ENCODE measurements at regions not wholly inside any gene's neighbourhood (a gene's known extent, or its start where the extent isn't known, plus 50 kb on each side); places are given as distances from the start of the nearest gene placed in this dataset.

- POLR2A ChIA-PET: no interaction called here
- CTCF ChIA-PET: no interaction called here
- no peak for TF ChIP-seq NFRKB (IDR thresholded peaks at IDR 0.05)
- DNase-seq (ENCODE audit: extremely low spot score): no peak
Observed at GRCh38 chr9:16976427-16976826, 106.0 kb upstream of the BNC2 start.

DNA sequence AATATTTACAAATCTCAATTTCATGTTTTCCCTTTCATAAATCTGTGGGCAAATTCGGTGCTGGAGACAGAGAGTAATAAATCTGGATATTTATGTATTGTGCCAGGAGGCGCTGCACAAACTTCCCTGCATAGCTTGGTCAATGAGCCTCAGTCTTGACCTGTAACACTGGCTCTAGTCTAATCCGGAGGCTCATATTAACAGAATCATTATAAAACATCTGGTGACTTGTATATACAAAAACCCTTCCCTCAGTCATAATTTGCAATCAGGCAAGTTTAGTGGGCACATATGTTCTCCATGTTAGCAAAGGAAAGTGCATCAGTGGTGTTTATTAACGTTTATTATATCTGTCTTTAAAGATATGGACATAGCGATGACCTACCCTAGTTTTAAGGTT, 104.0 kb upstream of the BNC2 start:
- CTCF ChIA-PET: no interaction called here
- POLR2A ChIA-PET: no interaction called here
- no peak for DNase-seq (ENCODE audit: extremely low spot score)
- TF ChIP-seq FOXK2 (IDR thresholded peaks at IDR 0.05): no peak
- no peak for TF ChIP-seq SP1 (IDR thresholded peaks at IDR 0.05)
- TF ChIP-seq HDGF (IDR thresholded peaks at IDR 0.05; ENCODE audit: borderline replicate concordance): no peak
- TF ChIP-seq ARNT (IDR thresholded peaks at IDR 0.05): no peak
- TF ChIP-seq, protein P1, sequence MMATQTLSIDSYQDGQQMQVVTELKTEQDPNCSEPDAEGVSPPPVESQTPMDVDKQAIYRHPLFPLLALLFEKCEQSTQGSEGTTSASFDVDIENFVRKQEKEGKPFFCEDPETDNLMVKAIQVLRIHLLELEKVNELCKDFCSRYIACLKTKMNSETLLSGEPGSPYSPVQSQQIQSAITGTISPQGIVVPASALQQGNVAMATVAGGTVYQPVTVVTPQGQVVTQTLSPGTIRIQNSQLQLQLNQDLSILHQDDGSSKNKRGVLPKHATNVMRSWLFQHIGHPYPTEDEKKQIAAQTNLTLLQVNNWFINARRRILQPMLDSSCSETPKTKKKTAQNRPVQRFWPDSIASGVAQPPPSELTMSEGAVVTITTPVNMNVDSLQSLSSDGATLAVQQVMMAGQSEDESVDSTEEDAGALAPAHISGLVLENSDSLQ (IDR thresholded peaks at IDR 0.05): no peak
- no peak for TF ChIP-seq TARDBP (IDR thresholded peaks at IDR 0.05)
- TF ChIP-seq BHLHE40 (IDR thresholded peaks at IDR 0.05; ENCODE audit: borderline replicate concordance): no peak
- TF ChIP-seq NFRKB (IDR thresholded peaks at IDR 0.05): no peak
- no peak for TF ChIP-seq L3MBTL2 (conservative IDR thresholded peaks at IDR 0.05)
- TF ChIP-seq LEF1 (IDR thresholded peaks at IDR 0.05; ENCODE audit: borderline replicate concordance): no peak
- TF ChIP-seq FOXA1 (IDR thresholded peaks at IDR 0.05): no peak
- no peak for TF ChIP-seq SUZ12 (IDR thresholded peaks at IDR 0.05)
- TF ChIP-seq ELF4 (IDR thresholded peaks at IDR 0.05): no peak
- no peak for TF ChIP-seq ZNF384 (IDR thresholded peaks at IDR 0.05)
- no peak for TF ChIP-seq CTBP1 (IDR thresholded peaks at IDR 0.05; ENCODE audit: borderline replicate concordance)

- TF ChIP-seq LEF1 (IDR thresholded peaks at IDR 0.05; ENCODE audit: borderline replicate concordance) (no peak), ARNT (IDR thresholded peaks at IDR 0.05) (no peak), FOXA1 (IDR thresholded peaks at IDR 0.05) (no peak), BHLHE40 (IDR thresholded peaks at IDR 0.05; ENCODE audit: borderline replicate concordance) (no peak), HDGF (IDR thresholded peaks at IDR 0.05; ENCODE audit: borderline replicate concordance) (no peak), L3MBTL2 (conservative IDR thresholded peaks at IDR 0.05) (no peak)
- TF ChIP-seq, protein P1 (IDR thresholded peaks at IDR 0.05): no peak
- CTCF ChIA-PET: interaction anchor here (0.6 kb wide), 1 partner anchor 17 kb away, joined by 3 read pairs; no protein-coding TSS in a partner anchor
- DNase-seq (ENCODE audit: extremely low spot score): no peak
- POLR2A ChIA-PET: no interaction called here
Observed at GRCh38 chr9:16970321-16970720, 99.9 kb upstream of the BNC2 start.

GRCh38 chr9:16964228-16964627, 93.8 kb upstream of the BNC2 start:
- ChIA-PET CTCF (no interaction called here), POLR2A (no interaction called here)
- TF ChIP-seq FOXA1 (IDR thresholded peaks at IDR 0.05) (no peak), SP1 (IDR thresholded peaks at IDR 0.05) (no peak), HDGF (IDR thresholded peaks at IDR 0.05; ENCODE audit: borderline replicate concordance) (no peak), ZNF384 (IDR thresholded peaks at IDR 0.05) (no peak), ARNT (IDR thresholded peaks at IDR 0.05) (no peak), ELF4 (IDR thresholded peaks at IDR 0.05) (no peak)
- no peak for DNase-seq (ENCODE audit: extremely low spot score)

GRCh38 chr9:16960084-16960483, 89.6 kb upstream of the BNC2 start:
- no peak for DNase-seq (ENCODE audit: extremely low spot score)
- CTCF ChIA-PET: no interaction called here
- no peak for TF ChIP-seq ELF4 (IDR thresholded peaks at IDR 0.05)
- TF ChIP-seq, protein P1 (IDR thresholded peaks at IDR 0.05): no peak
- TF ChIP-seq HDGF (IDR thresholded peaks at IDR 0.05; ENCODE audit: borderline replicate concordance): no peak
- TF ChIP-seq NFRKB (IDR thresholded peaks at IDR 0.05): no peak
- no peak for TF ChIP-seq SP1 (IDR thresholded peaks at IDR 0.05)
- no peak for TF ChIP-seq LEF1 (IDR thresholded peaks at IDR 0.05; ENCODE audit: borderline replicate concordance)
- TF ChIP-seq ARNT (IDR thresholded peaks at IDR 0.05): no peak
- no peak for TF ChIP-seq BHLHE40 (IDR thresholded peaks at IDR 0.05; ENCODE audit: borderline replicate concordance)
- TF ChIP-seq SUZ12 (IDR thresholded peaks at IDR 0.05): no peak
- TF ChIP-seq FOXA1 (IDR thresholded peaks at IDR 0.05): no peak
- TF ChIP-seq L3MBTL2 (conservative IDR thresholded peaks at IDR 0.05): no peak
- POLR2A ChIA-PET: no interaction called here

DNA sequence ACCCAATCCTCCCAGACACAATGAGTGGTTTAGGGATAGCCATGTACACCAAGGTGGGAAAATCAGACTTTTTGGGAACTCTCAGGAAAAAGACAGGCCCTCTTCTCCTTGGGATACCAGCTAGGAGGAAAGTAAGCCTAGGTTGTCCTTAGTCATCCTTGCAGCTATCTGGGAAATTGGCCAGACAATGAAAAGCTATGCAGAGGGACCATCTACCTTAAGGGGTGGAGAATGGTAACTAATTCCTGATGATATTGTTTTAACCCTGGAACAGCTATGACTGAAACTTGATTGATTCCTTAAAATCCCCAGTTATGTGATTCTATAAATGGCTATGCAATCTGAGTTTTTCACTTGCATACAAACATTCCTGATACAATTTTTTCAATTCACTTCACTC, 88.9 kb upstream of the BNC2 start:
- TF ChIP-seq ARNT (IDR thresholded peaks at IDR 0.05) (no peak), SP1 (IDR thresholded peaks at IDR 0.05) (no peak), ZNF384 (IDR thresholded peaks at IDR 0.05) (no peak), LEF1 (IDR thresholded peaks at IDR 0.05; ENCODE audit: borderline replicate concordance) (no peak), FOXA1 (IDR thresholded peaks at IDR 0.05) (no peak), FOXK2 (IDR thresholded peaks at IDR 0.05) (no peak), ELF4 (IDR thresholded peaks at IDR 0.05) (no peak), TARDBP (IDR thresholded peaks at IDR 0.05) (no peak), CTBP1 (IDR thresholded peaks at IDR 0.05; ENCODE audit: borderline replicate concordance) (no peak)
- no peak for DNase-seq (ENCODE audit: extremely low spot score)
- ChIA-PET POLR2A (no interaction called here), CTCF (no interaction called here)

- ChIA-PET POLR2A (no interaction called here), CTCF (no interaction called here)
- TF ChIP-seq CTBP1 (IDR thresholded peaks at IDR 0.05; ENCODE audit: borderline replicate concordance) (peak; percentile 93), HDGF (IDR thresholded peaks at IDR 0.05; ENCODE audit: borderline replicate concordance) (no peak)
- TF ChIP-seq, protein P1 (IDR thresholded peaks at IDR 0.05): peak; percentile 85
- DNase-seq (ENCODE audit: extremely low spot score): peak; percentile 13
Observed at GRCh38 chr9:16954040-16954439, 83.6 kb upstream of the BNC2 start.

Data from HEK293T (cell line).